Small intestine (tissue), 7 donors: ENCODE measurements at regions not wholly inside any gene's neighbourhood (a gene's known extent, or its start where the extent isn't known, plus 50 kb on each side); places are given as distances from the start of the nearest gene placed in this dataset.

Experiments used
- DNase-seq, 2 donors: peaks; one replicate each; pipeline versions ENCODE4 v3.0.0 to v3.0.0-alpha.2; 2013
- FAIRE-seq: peaks from 2 replicates; lab custom pipeline; 2012; peaks lifted over from hg19 to GRCh38; lab: Jason Lieb, UNC
- H3K27ac ChIP-seq, 3 donors: one replicate each; pipeline ENCODE4 v1.5.1; 2013; ENCODE audit warnings: low read length in 2 of 3, mild to moderate bottlenecking in 2 of 3, control low read depth in 1 of 3, inconsistent platforms in 1 of 3, low read depth in 1 of 3, moderate library complexity in 1 of 3
- H3K27me3 ChIP-seq, 3 donors: one replicate each; pipeline ENCODE4 v1.6.1; 2013; ENCODE audit warnings: low read length in 3 of 3, inconsistent platforms in 1 of 3; ENCODE audit not compliant: control insufficient read depth in 3 of 3, insufficient read depth in 3 of 3
- H3K36me3 ChIP-seq, 3 donors: one replicate each; pipeline ENCODE4 v1.6.1; 2013; ENCODE audit warnings: low read length in 3 of 3, inconsistent platforms in 1 of 3, low read depth in 1 of 3, mild to moderate bottlenecking in 1 of 3, moderate library complexity in 1 of 3; ENCODE audit not compliant: control insufficient read depth in 3 of 3, insufficient read depth in 2 of 3
- H3K4me1 ChIP-seq, 3 donors: one replicate each; pipeline ENCODE4 v1.6.1; 2013; ENCODE audit warnings: low read length in 2 of 3, inconsistent platforms in 1 of 3, low read depth in 1 of 3, mild to moderate bottlenecking in 1 of 3, moderate library complexity in 1 of 3; ENCODE audit not compliant: control insufficient read depth in 3 of 3, insufficient read depth in 2 of 3
- H3K4me3 ChIP-seq, 3 donors: one replicate each; pipeline ENCODE4 v1.5.1; 2013; ENCODE audit warnings: low read length in 3 of 3, control low read depth in 1 of 3, inconsistent platforms in 1 of 3, low read depth in 1 of 3, mild to moderate bottlenecking in 1 of 3, moderate library complexity in 1 of 3
- H3K9me3 ChIP-seq, 2 donors: one replicate each; pipeline ENCODE4 v1.6.1; 2013; ENCODE audit warnings: low read depth in 1 of 2, low read length in 1 of 2; ENCODE audit not compliant: control insufficient read depth in 2 of 2, insufficient read depth in 1 of 2
- WGBS, 3 donors: extraction: QIAGEN DNeasy Blood & Tissue Kit; methylation state at CpG; one replicate each; pipeline ENCODE4 v1.1.7; 2013; 5-methylcytosine and 5-hydroxymethylcytosine counted together
- donor health status: healthy with polysubstance abuse.
- donor health status: control.
- donor health status: control.
- donor health status: Bipolar disorder and iron deficiency.
- donor health status: healthy.

DNA sequence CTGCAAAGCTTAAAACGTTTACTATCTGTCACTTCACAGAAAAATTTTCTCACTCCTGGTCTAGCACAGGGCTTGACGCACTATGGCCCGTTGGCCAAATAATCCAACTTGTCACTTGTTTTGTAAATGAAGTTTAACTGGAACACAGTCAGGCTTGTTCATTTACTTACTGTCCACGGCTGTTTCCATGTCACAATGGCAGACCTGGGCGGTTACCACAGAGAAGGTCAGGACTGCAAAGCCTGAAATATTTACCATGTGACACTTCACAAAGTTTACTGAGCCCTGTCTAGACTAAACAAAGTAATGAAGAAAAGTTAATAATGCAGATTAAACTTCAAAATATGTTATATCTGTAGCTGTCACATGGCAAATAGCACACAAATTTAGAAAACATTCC lies 273.0 kb upstream of the GYPC start:
- FAIRE-seq (no peak), DNase-seq (no peak)
- peaks cover 0 to 2% (median 0%) of the 10 kb centered on the region in 3 donors for H3K4me1 ChIP-seq
- H3K36me3 ChIP-seq: no peaks in the 10 kb centered on the region
- H3K27ac ChIP-seq: no peak overlapping the region
- H3K4me3 ChIP-seq: no peak overlapping the region
- peaks cover 0 to 4% of the 10 kb centered on the region in 2 donors for H3K9me3 ChIP-seq
- WGBS, 3 donors: 70 to 83% (median 75%) methylated on average over 5 of the region's 5 CpGs
- no peaks in the 10 kb centered on the region for H3K27me3 ChIP-seq

DNA sequence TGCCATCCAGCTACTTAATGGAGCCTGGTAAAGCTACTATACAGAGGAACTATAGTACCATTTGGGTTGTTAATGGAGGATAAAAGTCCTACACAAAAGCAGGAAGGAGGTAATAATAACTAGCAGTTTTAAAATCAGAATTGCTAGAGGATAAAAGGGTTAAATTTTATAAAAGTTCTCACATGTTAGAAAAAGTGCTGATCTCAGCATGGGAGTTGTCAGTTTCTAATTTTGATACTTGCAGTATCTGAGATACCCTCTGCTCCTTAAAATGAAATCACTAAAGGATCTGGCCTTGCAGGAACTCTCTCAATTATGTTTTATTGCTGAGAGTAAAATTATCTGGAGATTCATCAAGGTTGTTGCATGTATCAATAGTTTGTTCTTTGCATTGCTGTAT lies 272.2 kb upstream of the GYPC start:
- FAIRE-seq: no peak
- Histone ChIP-seq H3K4me1 (peaks cover 0 to 2% (median 0%) of the 10 kb centered on the region in 3 donors), H3K4me3 (no peak overlapping the region), H3K27me3 (no peaks in the 10 kb centered on the region), H3K27ac (no peak overlapping the region), H3K36me3 (no peaks in the 10 kb centered on the region), H3K9me3 (peaks cover 0 to 4% of the 10 kb centered on the region in 2 donors)
- no peak for DNase-seq

DNA sequence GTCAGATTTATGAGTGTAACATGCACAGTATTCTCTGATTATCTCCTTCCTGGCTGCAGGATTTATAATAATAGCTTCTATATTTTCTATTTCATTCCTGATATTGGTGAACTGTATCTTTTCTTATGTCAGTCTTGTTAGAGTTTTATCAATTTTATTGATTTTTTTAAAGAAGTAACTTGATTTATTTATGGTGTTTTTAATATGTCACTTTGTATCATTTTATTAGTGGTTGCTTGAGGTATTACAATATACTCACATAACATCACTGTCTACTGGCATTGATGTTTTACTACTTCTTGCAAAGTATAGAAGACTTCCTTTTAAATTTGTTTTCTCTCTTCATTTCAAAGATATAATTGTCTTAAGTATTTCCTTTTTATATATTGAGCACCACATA lies 270.5 kb upstream of the GYPC start:
- no peak overlapping the region for H3K4me3 ChIP-seq

DNA sequence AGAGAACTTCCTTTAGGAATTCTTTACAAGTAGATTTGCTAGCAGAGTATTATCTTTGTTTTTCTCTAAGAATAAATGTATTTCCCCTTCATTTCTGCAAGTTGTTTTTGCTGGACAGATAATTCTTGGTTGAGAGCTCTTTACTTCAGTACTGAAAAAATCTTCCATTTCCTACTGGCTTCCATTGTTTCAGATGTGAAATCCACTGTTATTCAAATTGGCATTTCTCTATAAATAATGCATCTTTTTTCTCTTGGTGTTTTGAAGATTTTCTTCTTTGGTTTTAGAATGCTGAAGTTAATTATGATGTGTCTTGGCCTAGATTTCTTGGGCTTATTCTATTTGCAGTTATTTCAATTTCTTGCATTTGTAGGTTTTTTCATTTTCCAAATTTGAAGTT lies 270.0 kb upstream of the GYPC start:
- H3K36me3 ChIP-seq: no peaks in the 10 kb centered on the region
- peaks cover 0 to 4% of the 10 kb centered on the region in 2 donors for H3K9me3 ChIP-seq
- no peak for DNase-seq
- no peaks in the 10 kb centered on the region for H3K27me3 ChIP-seq
- FAIRE-seq: no peak
- no peak overlapping the region for H3K4me3 ChIP-seq
- no peaks in the 10 kb centered on the region for H3K4me1 ChIP-seq
- H3K27ac ChIP-seq: no peak overlapping the region

More for the DNA sequence above, 270.5 kb upstream of the GYPC start:
- Histone ChIP-seq H3K27me3 (no peaks in the 10 kb centered on the region), H3K36me3 (no peaks in the 10 kb centered on the region), H3K27ac (no peak overlapping the region), H3K9me3 (peaks cover 0 to 4% of the 10 kb centered on the region in 2 donors), H3K4me1 (no peaks in the 10 kb centered on the region)
- no peak for DNase-seq
- peak; percentile 19 for FAIRE-seq

DNA sequence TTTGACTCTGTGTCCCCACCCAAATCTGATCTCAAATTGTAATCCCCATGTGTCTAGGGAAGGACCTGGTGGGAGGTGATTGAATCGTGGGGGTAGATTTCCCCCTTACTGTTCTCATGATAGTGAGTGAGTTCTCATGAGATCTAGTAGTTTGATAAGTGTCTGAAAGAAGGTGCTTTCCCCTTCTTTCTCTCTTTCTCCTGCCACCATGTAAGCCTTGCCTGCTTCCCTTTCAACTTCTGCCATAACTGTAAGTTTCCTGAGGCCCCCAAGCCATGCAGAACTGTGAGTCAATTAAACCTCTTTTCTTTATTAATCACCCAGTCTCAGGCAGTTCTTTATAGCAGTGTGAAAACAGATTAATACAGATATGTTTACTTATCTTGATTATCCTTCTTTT lies 266.5 kb upstream of the GYPC start:
- no peak overlapping the region for H3K4me3 ChIP-seq
- FAIRE-seq (no peak), DNase-seq (no peak)
- no peaks in the 10 kb centered on the region for H3K4me1 ChIP-seq
- no peaks in the 10 kb centered on the region for H3K36me3 ChIP-seq
- peaks cover 0 to 4% of the 10 kb centered on the region in 2 donors for H3K9me3 ChIP-seq
- WGBS, 3 donors: 61 to 83% (median 71%) methylated on average over 1 of the region's 1 CpG
- no peaks in the 10 kb centered on the region for H3K27me3 ChIP-seq
- no peak overlapping the region for H3K27ac ChIP-seq

DNA sequence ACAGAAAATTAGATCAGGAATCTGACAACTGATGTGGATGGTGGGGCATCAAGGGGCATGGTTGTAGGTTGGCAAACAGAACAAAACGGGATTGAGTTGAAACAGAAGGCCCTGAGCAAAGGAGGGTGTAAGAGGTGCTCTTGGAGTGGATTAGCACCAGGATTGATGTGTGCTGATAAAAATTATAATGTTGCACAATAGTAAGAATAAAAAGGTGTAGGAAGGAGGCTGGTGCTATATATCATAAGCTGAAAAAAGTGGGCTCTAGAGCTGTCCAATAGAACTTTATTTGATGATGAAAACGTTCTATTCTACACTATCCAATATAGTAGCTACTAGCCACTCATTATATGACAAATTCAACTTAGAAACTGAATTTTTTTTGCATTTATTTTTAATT lies 263.1 kb upstream of the GYPC start:
- no peak overlapping the region for H3K4me3 ChIP-seq
- no peaks in the 10 kb centered on the region for H3K9me3 ChIP-seq
- H3K27ac ChIP-seq: no peak overlapping the region
- 62 to 67% (median 66%) methylated on average over 2 of the region's 2 CpGs for WGBS, 3 donors
- no peak for DNase-seq
- FAIRE-seq: no peak
- no peaks in the 10 kb centered on the region for H3K27me3 ChIP-seq
- no peaks in the 10 kb centered on the region for H3K36me3 ChIP-seq
- H3K4me1 ChIP-seq: no peaks in the 10 kb centered on the region

DNA sequence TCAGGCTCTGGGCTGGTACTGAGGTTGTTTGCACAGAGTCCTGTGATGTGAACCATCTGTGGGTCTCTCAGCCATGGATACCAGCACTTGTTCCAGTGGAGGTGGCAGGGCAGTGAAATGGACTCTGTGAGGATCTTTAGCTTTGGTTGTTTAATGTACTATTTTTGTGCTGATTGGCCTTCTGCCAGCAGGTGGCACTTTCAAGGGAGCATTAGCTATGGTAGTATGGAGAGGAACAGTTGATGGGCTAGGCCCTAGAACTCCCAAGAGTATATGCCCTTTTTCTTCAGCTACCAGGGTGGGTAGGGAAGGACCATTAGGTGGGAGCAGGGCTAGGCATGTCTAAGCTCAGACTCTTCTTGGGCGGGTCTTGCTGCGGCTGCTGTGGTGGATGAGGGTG lies 257.0 kb upstream of the GYPC start:
- no peak for FAIRE-seq
- H3K4me3 ChIP-seq: no peak overlapping the region

DNA sequence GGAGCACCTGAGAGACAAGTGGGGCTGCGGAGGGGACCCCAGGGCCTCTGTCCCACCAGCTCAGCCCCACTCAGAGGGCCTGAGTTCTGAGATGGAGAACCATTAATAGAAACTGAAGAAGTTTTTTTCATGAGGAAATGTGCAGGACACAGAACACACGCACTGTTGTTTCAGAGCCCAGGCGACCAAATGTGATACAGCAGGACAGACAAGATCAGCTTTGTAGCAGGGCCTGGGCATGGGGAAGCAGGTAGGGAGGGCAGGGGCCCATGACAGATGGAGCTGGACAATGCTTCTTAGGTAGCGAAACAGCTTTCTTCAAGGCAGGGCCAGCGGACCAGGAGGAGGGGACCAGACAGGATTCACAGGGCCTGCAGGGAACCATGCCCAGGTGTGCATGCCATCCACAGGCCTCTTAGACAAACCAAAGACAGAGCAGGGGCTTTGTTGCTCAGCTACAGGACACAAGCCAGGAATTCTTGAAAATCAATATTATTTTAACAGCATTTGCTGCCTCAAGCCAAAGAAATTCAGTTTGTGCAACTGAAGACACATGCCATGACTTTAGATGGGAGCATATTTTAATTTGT lies 252.8 kb upstream of the GYPC start:
- Histone ChIP-seq H3K9me3 (no peaks in the 10 kb centered on the region), H3K4me3 (no peak overlapping the region), H3K36me3 (no peaks in the 10 kb centered on the region), H3K27ac (no peak overlapping the region), H3K4me1 (no peaks in the 10 kb centered on the region), H3K27me3 (no peaks in the 10 kb centered on the region)
- DNase-seq (no peak), FAIRE-seq (no peak)
- 92 to 93% (median 93%) methylated on average over 5 of the region's 5 CpGs for WGBS, 3 donors

More for the DNA sequence above, 257.0 kb upstream of the GYPC start:
- Histone ChIP-seq H3K27me3 (no peaks in the 10 kb centered on the region), H3K36me3 (no peaks in the 10 kb centered on the region), H3K9me3 (no peaks in the 10 kb centered on the region), H3K27ac (no peak overlapping the region), H3K4me1 (no peaks in the 10 kb centered on the region)
- DNase-seq: peak in 1 of 2 donors; percentile 11
- 95 to 100% (median 100%) methylated on average over 2 of the region's 2 CpGs for WGBS, 3 donors

DNA sequence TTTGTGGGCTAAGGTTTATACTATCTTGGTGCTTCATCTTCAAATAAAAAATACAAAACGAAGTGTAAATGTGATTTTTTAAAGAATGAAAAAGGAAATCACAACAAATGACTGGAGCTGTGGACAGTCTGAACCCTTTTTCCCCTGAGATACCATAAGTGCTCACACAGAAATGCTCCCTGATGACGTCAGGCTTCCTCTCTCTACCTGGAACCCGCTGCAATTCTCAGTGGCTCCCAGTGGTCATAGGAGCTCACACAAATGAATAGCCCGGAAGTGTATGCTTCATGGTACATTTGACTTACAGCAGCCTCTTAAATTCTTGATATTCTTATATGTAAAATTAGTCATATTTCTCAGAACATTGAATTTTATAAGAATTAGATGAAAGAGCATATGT lies 249.7 kb upstream of the GYPC start:
- Histone ChIP-seq H3K4me1 (no peaks in the 10 kb centered on the region), H3K9me3 (no peaks in the 10 kb centered on the region), H3K27ac (no peak overlapping the region), H3K27me3 (no peaks in the 10 kb centered on the region), H3K4me3 (no peak overlapping the region), H3K36me3 (no peaks in the 10 kb centered on the region)
- DNase-seq: no peak
- no peak for FAIRE-seq
- 65 to 86% (median 77%) methylated on average over 4 of the region's 4 CpGs for WGBS, 3 donors
